Nephron progenitor cell (in vitro differentiated cells): ENCODE measurements at regions not wholly inside any gene's neighbourhood (a gene's known extent, or its start where the extent isn't known, plus 50 kb on each side); places are given as distances from the start of the nearest gene placed in this dataset.

Source experiments
- DNase-seq: peaks from one replicate; pipeline ENCODE4 v3.0.0; 2021
- H3K27ac Mint-ChIP-seq: 2 replicates; pipeline ENCODE4 v1.8.0; 2021; ENCODE audit warnings: mild to moderate bottlenecking, moderate library complexity, mixed read lengths
- H3K27me3 Mint-ChIP-seq: 2 replicates; pipeline ENCODE4 v1.8.0; 2021; ENCODE audit warnings: mild to moderate bottlenecking, low read depth, mixed read lengths; ENCODE audit not compliant: poor library complexity
- H3K36me3 Mint-ChIP-seq: 2 replicates; pipeline ENCODE4 v1.8.0; 2021; ENCODE audit warnings: low read depth, mixed read lengths
- H3K4me1 Mint-ChIP-seq: 2 replicates; pipeline ENCODE4 v1.8.0; 2021; ENCODE audit warnings: mixed read lengths
- H3K4me3 Mint-ChIP-seq: 2 replicates; pipeline ENCODE4 v1.8.0; 2021; ENCODE audit warnings: mild to moderate bottlenecking, moderate library complexity, mixed read lengths
- H3K9me3 Mint-ChIP-seq: 2 replicates; pipeline ENCODE4 v1.8.0; 2021; ENCODE audit warnings: mild to moderate bottlenecking, moderate library complexity, mixed read lengths
- CTCF ChIP-seq: fragments of 200-600 bp; sonication (generic); IDR thresholded peaks from 2 replicates; pipeline ENCODE4 v1.5.0; 2021; ENCODE audit warnings: antibody characterized with exemption

- TF ChIP-seq CTCF = no peak
- H3K4me3 Mint-ChIP-seq = no peak overlapping the region
- H3K9me3 Mint-ChIP-seq = no peaks in the 10 kb centered on the region
- no peak overlapping the region for H3K27ac Mint-ChIP-seq
- DNase-seq = no peak
- H3K27me3 Mint-ChIP-seq = no peaks in the 10 kb centered on the region
- H3K36me3 Mint-ChIP-seq = no peaks in the 10 kb centered on the region
- no peaks in the 10 kb centered on the region for H3K4me1 Mint-ChIP-seq
Observed at GRCh38 chr13:72303941-72304746, 423.3 kb downstream of the MZT1 start.

GRCh38 chr13:72296246-72296645 is 429.2 kb upstream of the DACH1 start:
- H3K4me1 Mint-ChIP-seq = no peaks in the 10 kb centered on the region
- H3K36me3 Mint-ChIP-seq = no peaks in the 10 kb centered on the region
- no peaks in the 10 kb centered on the region for H3K27me3 Mint-ChIP-seq
- no peak overlapping the region for H3K4me3 Mint-ChIP-seq
- no peak overlapping the region for H3K27ac Mint-ChIP-seq
- no peak for DNase-seq
- H3K9me3 Mint-ChIP-seq = no peaks in the 10 kb centered on the region
- no peak for TF ChIP-seq CTCF

- TF ChIP-seq CTCF = no peak
- Mint-ChIP-seq H3K4me3 (no peak overlapping the region), H3K27ac (no peak overlapping the region), H3K36me3 (no peaks in the 10 kb centered on the region), H3K27me3 (no peaks in the 10 kb centered on the region), H3K4me1 (no peaks in the 10 kb centered on the region), H3K9me3 (no peaks in the 10 kb centered on the region)
- no peak for DNase-seq
Observed at GRCh38 chr13:72295153-72295552, 428.1 kb upstream of the DACH1 start.

- Mint-ChIP-seq H3K4me1 (no peaks in the 10 kb centered on the region), H3K36me3 (no peaks in the 10 kb centered on the region), H3K9me3 (peaks cover 4% of the 10 kb centered on the region), H3K4me3 (no peak overlapping the region), H3K27me3 (no peaks in the 10 kb centered on the region), H3K27ac (no peak overlapping the region)
- no peak for TF ChIP-seq CTCF
- DNase-seq = no peak
Observed at GRCh38 chr13:72293206-72293605, 426.2 kb upstream of the DACH1 start.

- Mint-ChIP-seq H3K9me3 (peaks cover 9% of the 10 kb centered on the region), H3K36me3 (no peaks in the 10 kb centered on the region), H3K4me3 (no peak overlapping the region), H3K27ac (no peak overlapping the region), H3K4me1 (no peaks in the 10 kb centered on the region), H3K27me3 (no peaks in the 10 kb centered on the region)
- TF ChIP-seq CTCF = no peak
- no peak for DNase-seq
Observed at GRCh38 chr13:72290962-72291681, 424.1 kb upstream of the DACH1 start.
